Activated CD4-positive, alpha-beta T cell treated with anti-CD3 and anti-CD28 coated beads, Interleukin-2, amount 50 U/mL, for 24 hours (primary cell): ENCODE measurements at regions not wholly inside any gene's neighbourhood (a gene's known extent, or its start where the extent isn't known, plus 50 kb on each side); places are given as distances from the start of the nearest gene placed in this dataset.
"Not testable (repeated sequence)": the region's sequence is repeated elsewhere in the genome, so short reads cannot be mapped to it uniquely, and the experiment has no call there.

Experiments used
- DNase-seq, 2 donors: peaks; one replicate each; pipeline ENCODE4 v3.0.0-alpha.2; 2020; ENCODE audit warnings: low read depth in 1 of 2, low spot score in 1 of 2

DNA sequence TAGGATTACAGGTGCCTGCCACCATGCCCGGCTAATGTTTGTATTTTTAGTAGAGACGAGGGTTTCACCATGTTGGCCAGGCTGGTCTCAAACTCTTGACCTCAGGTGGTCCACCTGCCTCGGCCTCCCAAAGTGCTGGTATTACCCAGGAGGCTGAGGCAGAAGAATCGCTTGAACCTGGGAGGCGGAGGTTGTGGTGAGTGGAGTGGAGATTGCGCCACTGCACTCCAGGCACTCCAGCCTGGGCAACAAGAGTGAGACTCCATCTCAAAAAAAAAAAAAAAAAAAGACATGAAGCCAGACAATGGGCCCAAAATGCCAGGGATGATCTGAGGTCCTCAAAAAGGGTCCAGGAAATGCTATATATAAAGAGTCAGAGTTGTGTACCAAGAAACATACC, 392.9 kb downstream of the SEC14L1 start:
- not testable (repeated sequence) for DNase-seq

DNA sequence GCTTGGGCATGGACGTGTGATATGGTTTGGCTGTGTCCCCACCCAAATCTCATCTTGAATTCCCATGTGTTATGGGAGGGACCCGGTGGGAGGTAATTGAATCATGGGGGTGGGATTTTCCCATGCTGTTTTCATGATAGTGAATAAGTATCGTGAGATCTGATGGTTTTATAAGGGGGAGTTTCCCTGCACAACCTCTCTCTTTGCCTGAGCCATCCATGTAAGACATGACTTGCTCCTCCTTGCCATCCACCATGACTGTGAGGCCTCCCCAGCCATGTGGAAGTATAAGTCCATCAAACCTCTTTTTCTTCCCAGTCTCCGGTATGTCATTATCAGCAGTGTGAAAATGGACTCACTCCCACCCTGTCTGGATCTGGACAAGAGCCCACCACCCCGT, 393.4 kb downstream of the SEC14L1 start:
- no peak for DNase-seq

DNA sequence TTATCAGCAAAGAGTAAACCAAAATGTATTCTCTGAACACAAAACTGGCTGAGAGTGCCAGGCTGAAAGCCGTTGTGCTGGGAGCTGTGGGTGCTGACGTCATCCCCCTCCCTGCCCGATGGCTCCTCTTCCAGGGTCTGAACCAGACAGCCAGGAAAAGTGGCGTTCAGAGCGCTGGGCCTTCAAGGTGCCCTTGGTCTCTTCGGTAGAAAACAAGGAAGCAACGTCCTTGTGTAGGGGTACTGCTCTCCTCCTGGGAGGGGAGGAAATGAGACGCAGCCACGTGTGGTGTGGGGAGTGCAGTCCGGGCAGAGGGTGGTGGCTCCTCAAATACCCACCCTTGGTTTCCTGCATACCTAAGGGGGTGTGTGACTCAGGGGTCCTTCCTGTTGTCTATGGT, 394.7 kb downstream of the SEC14L1 start:
- no peak for DNase-seq

DNA sequence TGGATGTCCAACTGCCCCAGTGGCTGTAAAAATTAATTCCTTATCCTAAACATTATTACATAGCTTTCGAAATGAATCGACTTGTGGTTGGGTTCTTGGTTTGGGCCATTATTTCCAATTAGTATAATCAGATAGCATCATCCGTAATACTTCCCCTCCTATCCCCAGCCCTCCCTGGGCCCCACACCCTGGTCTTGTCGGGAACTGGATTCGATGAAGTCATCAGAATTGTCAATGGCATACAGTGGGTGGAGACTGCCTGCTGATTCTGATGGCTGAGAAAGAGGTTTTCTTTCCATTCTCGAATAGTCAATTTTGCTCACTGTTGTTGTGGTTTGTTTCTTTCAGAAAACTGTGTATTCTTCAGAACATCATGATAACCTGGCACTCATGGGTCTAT, 395.1 kb downstream of the SEC14L1 start:
- no peak for DNase-seq

DNA sequence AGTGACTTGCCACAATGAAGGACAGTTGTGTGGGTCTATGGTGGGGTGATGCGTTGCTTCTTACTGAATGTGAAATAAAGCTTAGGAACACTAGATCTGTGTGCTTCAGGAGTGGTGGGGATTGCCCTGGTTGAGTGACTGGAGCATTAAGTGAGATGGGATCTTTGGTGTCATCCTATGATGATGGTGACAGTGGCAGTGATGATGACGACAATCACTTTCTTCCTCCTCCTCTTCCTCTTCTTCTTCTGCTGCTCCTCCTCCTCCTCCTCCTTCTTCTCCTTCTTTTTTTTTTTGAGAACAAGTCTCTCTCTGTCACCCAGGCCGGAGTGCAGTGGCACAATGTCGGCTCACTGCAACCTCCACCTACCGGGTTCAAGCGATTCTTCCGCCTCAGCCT, 396.8 kb downstream of the SEC14L1 start:
- no peak for DNase-seq

DNA sequence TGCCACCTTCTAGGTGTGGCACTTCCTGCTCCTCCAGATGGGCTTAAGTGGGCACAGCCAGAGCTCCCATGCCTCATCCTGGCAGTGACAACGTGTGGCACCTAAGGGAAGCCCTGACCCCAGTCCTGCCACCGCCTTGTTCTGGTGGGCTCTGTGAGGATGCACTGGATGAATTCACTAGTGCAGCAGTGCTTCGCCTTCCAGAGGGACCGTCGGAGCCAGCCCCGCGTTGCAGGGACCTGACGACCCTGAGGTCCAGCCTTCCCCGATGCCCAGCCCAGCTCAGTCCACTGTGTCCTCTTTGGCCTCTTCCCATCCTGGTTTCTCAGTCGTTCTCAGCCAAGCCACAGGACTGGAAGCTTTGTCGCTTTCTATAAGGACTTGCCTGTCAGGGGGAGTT, 399.8 kb downstream of the SEC14L1 start:
- no peak for DNase-seq

DNA sequence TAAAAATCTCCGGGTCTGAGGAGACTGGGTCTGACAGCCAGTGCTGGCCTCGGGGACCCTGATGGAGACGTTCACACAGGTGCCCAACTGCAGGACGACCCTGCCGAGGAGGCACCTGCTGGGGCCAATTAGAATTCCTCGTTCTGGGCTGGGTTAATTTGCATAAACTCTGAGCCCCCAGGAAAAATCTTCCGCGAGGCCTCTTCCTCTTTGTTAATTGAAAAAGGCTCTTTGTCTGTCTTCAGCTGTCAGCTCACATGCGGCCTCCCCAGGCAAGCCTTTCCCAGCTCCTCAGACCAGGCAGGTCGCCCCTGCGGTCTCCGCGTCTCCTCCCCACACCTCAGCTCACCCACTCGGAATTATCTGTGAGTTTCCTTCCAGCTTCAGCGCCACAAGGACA, 400.2 kb downstream of the SEC14L1 start:
- no peak for DNase-seq

DNA sequence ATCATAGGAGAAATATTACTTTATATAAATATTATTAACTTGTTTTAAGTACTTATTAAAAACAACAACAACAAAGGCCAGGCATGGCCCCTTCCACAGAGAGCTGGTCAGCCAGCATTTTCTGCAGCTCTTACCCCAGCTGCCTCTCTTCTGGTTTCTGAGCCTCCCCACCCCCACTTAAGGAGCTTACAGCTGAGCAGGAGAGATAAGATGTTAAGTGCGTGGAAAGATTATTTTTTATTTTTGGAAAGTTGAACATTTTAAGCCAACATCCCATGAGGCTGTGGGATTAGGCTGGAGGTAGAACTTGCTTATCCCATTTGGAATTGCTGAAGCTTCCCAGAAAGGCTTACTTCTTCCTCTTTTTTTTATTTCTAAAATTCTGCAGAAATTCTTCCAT, 401.2 kb downstream of the SEC14L1 start:
- no peak for DNase-seq

DNA sequence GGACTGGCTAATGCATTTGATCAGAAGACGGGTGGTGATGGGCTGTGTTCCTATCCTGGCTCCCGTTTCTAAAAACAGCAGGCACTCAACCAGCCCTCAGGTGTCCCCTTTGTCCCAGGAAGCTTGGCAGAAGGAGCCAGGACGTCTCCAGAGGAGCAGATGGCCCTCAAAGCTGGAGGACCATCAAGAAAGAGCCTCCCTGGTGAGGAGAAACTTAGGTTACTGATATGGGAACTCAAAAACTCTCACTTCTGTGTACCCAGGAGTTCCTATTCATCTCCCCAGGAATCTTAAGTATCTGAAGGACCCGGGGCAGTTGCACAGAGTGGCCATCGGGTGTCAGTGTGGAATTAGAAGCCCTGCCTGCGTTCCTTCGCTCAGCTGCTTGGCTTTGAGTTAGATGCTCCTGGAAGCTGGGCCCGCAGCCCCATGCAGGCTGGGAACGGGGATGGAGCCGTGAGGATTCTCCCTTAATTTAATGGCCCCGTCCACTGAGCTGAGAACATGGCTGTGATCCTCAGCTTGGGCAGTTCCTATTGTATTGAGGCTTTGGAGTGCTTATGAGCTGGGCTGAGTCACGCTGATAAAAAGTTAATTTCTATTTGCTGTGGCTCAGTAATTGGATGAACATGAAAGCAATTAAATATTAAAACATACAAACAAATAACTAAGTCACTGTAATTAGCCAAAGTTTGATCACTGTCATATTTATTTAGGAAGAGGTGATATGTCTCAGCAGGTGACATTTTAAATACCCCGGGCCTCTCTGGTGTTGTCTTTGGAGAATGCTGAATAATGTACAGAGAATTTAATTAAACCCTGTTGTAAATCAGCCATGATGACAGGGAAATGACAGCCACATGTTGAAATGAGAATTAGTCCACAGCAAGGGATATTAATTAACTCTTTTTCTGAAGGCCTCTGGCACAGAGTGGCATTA, 402.1 kb downstream of the SEC14L1 start:
- peak; percentile 16 to 61 for DNase-seq

DNA sequence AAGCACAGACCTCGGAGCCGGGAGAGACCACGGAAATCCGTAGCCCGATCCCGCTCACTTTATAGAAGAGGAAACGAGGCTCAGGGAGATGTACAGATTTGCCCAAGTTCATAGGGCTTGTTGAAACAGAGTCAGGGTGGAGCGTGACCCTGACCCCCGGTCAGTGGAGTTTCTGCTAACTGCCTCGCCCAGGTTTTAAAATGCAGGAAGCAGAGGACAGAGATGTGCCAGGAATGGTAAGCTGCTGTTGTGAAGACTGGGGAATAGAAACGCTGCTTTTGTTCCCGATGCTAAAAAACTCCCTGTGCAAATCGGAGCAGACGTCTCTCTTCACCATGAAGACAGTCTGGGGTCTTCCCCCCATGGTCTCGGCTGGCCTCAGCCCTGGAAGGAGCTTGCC, 403.0 kb downstream of the SEC14L1 start:
- no peak for DNase-seq

DNA sequence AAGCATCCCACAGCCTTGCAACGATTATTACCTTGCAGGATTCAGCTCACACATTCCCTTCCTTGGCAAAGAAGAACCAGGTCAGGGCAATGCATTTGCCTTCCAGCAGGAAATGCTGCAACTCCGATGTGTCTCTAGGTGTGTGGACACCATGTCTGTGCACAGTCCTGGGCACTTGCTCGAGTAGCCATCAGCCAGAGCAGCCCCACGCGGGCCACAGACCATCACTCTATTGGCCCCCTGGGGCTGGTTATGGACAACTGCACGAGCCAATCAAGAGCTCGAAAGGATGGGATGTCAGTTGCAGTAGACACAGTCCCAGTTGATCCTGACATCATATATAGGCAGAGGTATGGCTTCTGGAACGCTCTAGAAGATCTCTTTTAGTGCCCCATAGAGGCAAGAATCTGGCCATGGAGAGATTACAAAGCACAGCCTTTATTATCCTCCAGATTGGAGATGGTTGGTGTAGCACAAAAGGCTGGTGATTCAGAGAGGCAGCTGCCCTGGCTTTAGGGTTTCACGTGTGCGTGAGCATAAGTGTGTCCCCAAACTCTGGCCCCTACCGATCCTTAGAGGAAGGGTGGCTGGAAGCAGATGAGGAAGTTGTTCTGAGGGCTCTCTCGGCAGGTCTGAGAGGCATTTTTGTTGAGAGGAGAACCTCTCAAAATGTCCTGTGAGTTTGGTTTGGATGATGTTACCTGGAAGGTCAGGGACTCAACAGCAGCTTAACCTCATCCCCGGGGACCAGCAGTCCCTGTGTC, 403.8 kb downstream of the SEC14L1 start:
- no peak for DNase-seq

DNA sequence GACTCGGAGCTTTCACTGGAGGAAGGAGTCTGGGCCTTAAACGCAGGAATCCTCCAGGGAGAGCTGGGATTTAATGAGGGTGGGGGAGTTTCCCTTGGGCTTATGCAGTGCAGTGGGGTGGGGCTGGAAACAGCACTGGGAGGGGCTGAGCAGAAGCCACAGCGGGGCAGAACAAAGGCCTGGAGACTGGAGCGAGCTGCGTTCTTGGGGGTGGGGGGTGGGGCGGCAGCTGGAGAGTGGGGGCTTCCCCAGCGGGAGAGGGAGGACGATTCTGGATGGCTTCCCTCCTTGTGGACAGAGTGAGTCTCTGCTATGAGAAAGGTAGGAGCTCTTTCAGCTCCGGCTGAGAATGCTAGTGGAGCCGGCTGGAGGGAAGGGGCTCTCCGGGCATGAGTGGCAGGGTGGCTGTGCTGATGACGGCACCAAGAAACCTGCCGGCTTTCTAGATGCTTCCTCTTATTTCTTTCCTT, 406.0 kb downstream of the SEC14L1 start:
- no peak for DNase-seq

DNA sequence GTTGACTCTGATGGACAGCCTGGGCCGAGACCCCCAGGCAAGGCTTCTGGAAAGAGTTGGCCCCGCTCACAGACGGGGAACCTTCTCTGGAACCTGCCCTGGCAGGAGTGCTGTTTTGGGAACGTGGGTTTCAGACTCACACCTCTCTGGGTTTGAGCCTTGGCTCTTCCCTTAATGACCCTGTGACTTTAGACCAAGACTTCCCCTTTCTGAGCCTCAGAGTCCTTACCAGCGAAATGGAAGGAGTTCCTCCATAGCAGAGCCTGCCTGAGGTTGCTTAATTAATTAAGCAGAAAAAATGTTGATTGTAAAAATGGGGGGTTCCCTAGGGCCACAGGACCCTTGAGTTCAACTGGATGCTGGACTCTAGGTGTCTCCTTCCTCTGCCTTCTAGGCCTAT, 408.2 kb downstream of the SEC14L1 start:
- DNase-seq, result no peak

DNA sequence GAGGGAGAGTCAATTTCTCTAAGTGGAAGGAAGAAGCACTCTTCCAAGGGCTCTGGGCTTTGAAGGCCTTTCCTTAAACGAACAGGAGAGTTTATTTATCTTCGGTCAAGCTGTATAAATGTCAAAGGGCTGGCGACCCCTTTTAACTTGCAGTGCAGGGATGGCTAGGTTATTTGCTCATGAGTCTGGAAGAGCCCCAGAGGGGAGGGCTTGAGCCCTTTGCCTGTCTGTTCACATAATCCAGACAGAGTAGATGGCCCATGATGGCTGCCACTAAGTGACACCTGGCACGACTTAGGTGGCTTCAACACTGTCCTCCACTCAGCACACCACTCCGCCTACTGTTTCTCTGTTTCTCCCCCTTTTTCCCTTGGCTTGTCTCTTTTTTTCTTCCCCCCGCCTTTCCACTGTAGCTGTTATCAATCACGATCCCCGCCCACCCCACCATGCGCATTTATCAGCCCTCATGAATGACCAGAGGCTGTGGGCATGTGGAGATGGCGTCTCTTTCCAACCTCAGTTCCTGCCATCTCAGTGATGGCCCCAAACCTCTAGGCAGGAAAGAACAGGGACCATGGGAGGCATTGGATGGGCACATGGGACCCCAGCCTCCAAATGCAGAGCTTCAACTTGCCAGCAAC, 408.7 kb upstream of the TNRC6C start:
- no peak for DNase-seq

DNA sequence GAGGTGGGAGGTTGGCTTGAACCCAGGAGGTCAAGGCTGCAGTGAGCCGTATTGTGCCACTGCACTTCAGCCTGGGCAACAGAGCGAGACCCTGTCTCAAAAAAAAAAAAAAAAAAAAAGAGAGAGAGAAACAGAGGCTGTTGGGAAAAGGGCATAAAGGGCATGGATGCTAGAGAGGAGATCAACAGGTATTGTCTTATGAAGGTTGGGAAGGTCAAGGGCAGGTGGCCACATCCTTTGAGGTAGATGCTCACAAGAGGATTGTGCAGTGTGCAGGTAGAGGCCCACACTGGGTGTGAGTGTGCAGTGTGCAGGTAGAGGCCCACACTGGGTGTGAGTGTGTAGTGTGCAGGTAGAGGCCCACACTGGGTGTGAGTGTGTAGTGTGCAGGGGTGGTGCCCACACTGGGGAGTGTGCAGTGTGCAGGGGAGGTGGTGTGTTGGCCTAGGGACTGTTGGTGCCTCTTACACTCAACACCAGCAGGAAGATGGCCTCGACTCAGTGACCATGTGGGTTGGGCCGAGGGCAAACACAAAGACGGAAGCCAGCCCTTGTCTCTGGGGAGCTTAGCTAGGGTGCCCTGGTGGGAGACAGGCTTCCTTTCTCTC, 404.9 kb upstream of the TNRC6C start:
- no peak for DNase-seq

DNA sequence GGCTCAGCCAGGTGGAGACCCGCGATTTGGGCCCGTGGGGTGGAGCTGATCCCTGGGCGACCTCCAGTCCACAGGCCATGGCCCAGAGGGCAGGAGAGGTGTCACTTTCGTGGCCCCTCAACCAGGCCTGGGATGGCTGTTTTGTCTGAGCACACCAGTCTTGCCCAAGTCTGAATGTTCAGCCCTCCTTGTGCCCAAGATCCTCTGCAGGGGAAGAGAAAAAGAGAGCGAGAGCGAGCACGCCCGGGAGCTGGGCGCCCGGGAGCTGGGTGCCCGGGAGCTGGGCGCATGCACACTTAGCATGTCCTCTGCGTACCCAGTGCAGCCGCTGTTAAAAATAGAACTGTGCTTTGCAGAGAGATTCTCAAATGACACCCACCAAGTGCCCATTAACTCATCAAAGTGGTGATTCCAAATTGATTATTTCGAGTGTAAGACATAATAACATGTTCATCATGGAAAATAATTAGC, 403.3 kb upstream of the TNRC6C start:
- no peak for DNase-seq

DNA sequence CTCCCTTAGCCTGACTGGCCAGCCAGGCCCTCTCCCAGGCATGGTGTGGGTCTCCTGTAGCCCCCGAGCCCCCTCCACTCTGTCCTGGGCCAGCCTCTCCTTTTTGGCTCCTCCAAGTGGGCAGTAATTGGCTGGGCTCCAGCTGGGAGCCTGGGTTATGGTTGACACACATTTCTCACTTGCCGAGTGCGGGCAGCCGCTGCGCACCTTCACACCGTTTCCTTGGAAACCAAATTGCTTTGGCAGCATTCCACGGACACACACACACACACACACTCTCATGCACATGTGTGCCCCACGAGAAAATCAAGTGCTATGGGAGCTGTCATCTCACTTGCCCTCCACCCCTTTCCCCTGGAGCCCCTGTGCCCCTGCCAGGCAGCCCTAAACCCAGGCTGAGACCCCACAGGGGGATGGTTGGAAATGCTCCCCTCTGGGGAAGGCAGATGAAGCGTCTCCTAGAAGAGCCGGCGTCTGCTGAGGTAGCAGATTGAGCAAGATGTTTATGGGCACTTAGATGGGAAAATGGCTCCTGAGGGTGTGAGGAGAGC, 402.7 kb upstream of the TNRC6C start:
- DNase-seq, result no peak

DNA sequence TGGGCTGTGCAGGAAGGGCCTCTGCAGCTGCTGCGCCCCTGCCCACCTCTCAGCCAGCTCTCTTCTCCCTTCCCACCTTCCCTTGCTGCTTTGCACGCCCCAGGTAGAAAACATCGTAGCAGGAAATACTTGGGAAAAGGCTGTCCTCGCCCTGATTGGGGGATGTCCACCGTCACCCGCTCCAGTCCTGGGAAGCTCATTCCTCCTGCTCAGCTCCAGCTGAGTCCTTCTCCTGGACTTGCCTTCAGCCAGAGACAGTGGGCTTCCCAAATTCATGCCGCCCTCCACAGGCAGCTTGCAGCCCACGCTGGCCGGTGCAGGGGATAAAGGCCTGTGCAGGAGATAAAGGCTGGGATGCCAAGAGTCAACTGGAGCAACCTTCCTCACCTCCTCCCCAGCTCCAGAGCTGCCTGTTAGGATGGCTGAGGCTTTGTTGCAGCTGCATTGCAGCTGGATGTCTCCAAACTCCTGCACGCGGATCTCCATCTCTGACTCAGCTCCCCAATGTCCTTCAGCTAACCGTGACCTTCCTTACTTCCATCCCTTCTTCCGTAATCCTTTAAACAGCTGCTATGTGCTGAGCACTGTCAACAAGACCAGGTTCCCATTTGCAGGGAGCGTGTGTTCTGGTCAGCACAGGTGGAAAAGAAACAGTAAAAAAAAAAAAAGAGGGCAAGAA, 402.0 kb upstream of the TNRC6C start:
- no peak for DNase-seq

DNA sequence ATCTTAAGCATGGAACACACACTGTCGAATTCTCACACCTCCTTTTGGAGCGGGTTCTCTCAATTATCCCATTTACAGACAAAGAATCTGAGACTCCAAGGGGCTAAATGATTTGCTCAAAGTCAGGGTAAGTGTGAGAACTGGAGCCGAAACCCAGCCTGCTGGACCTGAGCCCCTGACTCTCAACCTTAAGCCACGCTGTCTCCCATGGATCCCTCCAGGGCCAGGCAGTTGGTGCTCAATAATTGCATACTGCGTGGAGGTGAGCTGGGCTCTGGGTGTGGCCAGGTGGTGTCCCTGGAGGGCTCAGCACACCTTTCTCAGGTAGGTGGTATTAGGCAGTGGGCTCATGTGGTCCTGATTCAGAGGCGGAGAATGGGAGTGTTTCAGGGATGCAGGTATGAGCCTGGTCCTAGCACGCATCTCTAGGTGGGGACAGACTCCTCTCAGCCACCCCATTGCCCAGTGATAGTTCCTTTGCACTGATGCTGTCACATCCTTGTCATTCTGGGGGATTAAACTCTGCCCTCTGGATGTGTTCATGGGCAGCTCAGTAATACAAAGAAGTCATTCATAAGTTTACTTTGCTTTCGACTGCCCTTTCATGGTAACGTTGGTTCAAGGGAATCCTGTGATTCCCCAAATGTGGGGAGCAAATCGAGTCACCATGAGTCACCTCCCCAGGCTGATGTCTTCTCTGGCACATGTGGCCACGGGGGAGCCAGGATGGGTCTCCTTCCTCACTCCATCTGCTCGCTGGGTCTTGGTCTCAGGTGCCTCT, 399.5 kb upstream of the TNRC6C start:
- no peak for DNase-seq

DNA sequence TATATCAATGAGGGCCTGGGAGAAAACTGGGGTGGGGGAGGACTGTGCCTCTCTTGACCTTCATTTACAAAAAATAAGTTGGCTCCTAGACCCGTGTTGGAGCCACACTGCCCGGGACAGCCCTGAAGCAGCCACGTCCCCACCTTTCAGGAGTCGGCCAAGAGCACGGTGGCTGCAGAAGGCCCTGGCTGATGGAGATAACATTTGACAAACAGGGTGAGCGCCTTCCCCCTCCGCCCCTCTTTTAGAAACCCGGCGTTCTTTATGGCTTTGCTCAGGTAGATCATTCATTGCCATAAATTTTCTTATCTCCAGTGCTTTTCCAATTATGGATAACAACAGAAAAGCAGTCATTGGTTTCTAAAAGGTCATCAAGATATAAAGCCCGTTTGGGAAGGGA, 398.1 kb upstream of the TNRC6C start:
- DNase-seq, result no peak
